G401 (cell line): ENCODE measurements at regions not wholly inside any gene's neighbourhood (a gene's known extent, or its start where the extent isn't known, plus 50 kb on each side); places are given as distances from the start of the nearest gene placed in this dataset.

Experiments used
- DNase-seq: peaks from one replicate; pipeline ENCODE4 v3.0.0-alpha.2; 2015; ENCODE audit warnings: low spot score
- in situ Hi-C: cut with HindIII; loops from 2 replicates; pipeline ENCODE4 v1.10.0; 2016; ENCODE audit warnings: low sequenced_read_pairs, mixed read lengths

DNA sequence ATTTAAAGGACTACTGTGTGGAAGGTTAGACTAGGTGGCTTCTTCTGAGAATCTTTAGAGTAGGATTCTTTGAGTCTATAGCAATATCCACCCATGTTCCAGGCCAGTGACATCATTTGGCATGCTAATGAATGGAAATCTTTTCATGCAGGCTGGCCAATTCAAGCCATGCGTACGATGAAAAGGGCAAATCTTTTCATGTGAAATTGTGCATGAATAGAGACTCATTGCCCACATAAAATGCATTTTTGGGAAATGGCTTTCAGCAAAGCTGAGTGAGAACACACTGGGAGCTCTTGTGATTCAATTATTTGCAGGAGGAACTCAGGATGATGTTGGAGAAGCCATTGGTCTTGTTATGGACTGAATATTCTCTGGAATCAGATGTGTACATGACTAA lies 324.9 kb upstream of the DAB1 start:
- no peak for DNase-seq
- in situ Hi-C loops = no loop called here

DNA sequence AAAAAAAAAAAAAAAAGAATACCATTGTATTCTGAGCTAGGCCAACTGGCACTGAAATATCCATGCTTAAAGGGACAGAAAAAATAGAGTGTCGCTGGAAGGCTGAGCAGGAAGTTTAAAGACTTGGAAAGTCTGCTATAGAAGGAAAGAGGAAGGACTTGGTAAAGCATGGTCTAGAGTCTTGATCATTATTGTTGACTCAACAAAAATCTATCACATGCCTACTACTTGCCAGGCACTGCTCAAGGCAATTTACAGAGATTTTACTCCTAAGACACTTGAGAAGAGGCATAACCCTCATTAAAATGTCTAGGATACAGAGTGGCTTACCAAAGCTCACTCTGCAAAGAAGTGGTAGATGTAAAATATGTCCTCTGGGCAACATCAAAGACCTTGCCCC lies 324.0 kb upstream of the DAB1 start:
- in situ Hi-C loops = no loop called here
- DNase-seq = no peak

DNA sequence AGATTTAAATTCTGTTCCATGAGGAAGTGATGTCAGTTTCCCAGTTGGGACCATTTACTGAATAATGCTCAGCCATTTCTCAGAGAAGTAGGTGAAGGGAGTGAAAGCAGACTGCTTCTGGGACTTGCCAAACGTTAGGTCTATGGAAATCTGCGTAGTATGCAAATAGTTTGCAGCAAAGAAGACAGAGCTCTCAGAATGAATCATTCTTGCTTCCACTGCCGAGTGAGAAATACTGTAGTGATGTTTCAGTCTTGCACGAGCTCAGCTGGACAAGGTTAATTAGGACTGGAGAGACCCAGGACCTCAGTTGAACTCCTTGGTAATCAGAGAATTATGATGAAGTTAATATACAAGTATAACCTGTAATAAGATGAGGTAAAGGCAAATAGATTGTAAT lies 317.7 kb upstream of the DAB1 start:
- in situ Hi-C loops = no loop called here
- DNase-seq = no peak

DNA sequence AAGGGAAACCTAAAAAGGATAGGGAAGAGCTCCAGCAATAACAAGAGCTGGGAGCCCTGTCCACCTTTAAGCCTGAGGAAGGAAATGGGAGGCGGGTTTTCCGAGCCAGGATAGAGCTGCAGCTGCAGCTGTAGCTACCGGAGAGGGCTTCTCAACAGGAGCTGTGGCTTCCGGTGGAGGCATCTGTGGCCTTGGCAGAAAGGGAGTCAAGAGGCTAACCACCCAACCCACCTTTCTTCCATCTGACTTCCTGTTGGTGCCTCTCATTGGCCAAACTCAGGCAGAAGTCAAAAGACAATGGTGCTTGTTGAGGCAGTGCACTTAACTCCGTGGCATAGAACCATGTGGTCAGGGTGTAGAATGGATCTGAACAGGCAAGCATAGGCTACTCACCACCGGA lies 313.1 kb upstream of the DAB1 start:
- in situ Hi-C loops = no loop called here
- DNase-seq = no peak

DNA sequence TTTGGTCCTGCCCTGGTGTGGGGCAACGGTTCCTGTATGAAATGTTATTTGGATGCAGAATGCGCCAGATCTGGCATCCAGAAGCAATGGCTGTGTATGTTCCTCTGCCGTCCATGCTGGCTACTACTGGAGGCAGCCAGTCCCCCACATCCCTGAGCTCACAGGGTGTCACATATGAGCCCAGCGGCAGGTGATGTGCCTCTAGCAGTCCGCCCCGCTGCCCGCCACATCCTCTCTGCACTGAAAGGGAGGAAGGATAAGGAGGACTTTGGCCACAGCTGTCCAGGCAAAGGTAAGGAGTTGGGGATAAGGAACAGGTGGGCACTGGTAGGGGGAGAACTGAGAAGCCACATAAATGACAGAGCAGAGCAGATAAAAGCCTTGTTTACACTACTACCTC lies 305.3 kb upstream of the DAB1 start:
- in situ Hi-C loops = no loop called here

DNA sequence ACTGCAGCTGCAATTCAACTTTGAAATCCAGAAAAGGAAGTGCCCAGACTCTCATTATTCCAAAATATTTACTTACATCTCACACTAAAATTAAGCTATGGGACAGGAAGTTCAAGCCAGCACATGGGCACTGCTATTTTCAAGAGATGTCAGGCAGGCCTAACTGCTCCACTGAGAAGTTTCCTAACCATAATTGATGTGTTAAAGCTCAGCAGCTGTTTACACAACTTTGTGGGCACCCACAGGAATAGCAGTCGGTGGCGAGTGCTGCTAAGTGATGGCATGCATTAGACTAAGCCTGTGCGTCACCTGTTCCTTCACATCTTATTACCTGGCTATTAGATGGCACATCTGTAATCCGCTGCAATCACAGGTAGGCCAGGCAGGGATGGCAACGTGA lies 303.3 kb upstream of the DAB1 start:
- in situ Hi-C loops = no loop called here
- no peak for DNase-seq

More for the DNA sequence above, 305.3 kb upstream of the DAB1 start:
- no peak for DNase-seq

DNA sequence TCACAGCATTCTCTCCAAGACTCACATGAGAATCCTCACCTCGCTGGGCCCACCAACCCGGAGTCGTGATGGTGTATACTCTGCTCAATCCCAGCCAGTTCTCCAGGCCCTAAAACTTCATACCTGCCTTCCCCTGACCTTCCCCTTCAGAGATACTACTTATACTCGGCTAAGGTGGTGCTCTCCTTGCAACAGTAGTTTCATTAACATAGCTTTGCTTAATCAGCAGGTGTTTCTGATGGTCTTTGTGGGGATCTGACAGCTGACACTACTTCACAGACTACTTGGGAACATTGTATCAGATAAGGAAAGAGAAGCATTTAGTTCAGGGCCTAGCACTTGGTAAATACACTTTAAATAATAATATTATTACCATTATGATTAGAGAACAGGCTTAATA lies 301.5 kb upstream of the DAB1 start:
- DNase-seq = no peak
- in situ Hi-C loops = no loop called here

DNA sequence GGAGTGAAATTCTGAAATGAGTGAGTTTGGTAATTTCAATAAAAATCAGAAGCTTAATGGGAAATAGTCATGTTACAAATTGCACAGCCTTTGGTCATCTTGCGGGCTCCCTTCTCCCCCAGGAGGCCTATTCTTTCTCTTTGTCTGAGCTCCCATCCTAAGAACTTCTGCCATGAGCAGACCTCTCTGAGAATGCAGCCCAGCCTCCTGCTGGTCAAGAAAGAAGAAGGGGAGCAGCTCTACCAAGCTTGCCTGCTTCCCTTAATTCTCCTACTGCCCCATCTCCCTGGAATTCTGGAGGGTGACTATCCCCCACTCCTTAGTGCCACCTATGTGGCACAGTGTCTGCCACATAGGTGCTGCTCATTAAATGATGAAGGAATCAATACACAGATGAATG lies 300.7 kb upstream of the DAB1 start:
- DNase-seq = no peak
- in situ Hi-C loops = no loop called here

DNA sequence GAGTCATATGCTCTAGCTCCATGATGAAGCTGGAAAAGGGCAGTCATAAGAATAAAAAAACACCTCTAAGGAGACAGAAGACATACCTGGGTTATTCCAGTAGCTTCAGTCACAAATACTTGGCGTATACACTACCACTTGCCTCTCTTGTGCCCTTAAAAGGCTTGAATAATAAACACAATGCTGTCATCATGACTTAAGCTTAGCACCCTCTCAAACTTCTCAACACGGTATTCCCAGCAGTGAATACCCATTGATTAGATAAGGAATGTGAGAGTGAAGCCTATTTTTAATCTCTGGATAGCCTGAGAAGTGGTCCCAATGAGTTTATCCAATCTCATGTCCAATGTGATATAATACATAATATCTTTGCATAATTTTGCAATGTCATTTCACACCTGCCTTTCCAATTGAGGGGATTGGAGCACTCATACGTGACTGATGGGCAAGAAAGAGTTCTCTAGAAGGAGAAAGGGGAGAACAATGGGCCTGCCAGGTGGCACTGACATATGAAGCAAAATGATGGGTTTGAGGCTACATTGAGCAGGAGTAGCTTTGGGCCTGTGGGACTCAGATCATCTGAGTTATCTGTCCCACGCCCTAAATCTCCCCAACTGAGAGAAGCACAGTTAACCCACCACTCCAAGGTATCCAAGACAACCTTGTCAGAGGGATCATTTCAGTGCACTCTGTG lies 298.6 kb upstream of the DAB1 start:
- no peak for DNase-seq
- in situ Hi-C loops = no loop called here

DNA sequence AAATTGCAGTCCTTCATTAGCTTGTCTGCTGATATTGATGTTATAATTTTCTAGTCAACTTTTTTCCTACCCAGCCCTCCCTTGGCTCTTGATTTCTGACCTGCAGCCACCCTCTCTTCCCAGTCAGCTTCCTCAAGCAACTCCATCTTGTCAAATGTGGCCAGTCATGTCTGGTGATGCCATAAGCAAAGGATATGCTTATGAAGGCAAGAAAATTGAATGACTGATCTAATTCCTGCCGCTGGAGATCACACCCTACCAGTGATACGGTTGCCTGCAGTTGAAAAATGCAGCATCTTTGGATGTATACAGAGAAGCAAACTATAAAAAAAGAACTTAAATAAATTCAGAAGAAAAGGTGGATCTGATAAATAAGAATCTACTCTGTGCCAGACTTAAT lies 297.1 kb upstream of the DAB1 start:
- in situ Hi-C loops = no loop called here

DNA sequence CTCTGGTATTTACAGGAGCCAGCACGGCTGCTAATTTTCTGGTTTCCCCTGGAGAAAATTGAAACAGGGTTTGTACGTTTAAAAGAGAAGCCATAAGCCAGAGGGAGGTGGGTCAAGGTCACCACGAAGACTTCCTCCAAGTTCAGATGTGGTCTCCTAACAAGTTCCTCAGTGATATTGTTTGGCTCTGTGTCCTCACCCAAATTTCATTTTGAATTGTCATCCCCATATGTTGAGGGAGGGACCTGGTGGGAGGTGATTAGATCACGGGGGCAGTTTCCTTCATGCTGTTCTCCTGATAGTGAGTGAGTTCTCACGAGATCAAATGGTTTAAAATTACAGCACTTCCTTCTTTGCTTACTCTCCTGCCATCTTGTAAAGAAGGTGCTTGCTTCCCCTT lies 295.4 kb upstream of the DAB1 start:
- in situ Hi-C loops = no loop called here

More for the DNA sequence above, 297.1 kb upstream of the DAB1 start:
- DNase-seq = no peak

DNA sequence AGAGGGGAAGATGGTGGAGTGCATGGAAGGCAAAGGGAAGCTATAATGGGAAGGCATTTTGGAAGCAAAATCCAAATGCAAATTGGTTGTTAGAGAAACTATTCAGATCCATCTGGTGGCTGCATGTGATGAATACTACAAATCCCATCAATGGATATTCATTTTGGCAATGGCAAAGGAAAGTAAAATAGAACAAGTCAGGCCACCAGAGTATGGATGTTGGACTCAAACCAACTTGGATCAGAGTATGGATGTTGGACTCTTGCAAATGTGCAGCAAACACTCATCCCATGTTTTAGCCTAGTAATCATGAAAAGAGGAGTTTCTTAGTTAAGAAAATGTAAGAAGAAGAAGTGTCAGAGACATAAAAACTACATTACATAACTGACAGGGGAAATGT lies 289.6 kb upstream of the DAB1 start:
- in situ Hi-C loops = no loop called here
- no peak for DNase-seq

More for the DNA sequence above, 295.4 kb upstream of the DAB1 start:
- DNase-seq = no peak

DNA sequence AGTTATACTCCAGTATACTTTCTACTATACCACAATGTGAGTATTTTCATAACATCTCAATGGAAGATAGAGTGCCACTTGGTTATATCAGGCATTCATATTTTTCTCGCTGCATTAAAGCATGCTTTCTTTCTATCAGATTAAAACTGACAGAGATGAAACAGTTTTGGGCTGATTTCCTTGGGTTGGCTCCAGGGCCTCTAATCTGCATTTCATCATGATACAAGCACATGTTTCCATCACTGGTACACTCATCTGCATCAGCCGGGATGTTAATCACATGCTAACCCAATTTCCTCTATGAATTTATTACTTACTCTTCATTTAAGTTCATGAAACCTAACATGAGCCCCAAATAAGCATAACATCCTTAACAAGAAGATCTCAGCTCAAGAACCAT lies 289.0 kb upstream of the DAB1 start:
- no peak for DNase-seq
- in situ Hi-C loops = no loop called here

DNA sequence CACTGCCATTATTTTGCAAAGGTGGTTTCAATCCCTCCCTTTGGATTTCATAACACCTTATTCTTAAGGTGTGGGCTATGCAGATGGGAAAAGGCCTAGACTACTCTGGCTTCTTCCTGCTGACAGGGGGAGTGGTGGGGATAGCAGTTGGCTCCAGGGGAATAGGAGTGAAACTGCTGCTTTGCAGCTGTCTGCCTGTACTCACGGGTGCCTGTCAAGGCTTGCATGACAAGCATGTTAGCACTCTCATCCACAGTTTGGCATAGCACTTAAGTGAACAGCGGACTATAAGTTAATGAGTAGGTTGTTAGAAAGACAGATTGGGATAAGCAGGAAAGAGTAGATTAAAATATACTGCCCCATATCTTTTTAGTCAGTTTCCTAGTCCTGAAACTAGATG lies 287.5 kb upstream of the DAB1 start:
- DNase-seq = no peak
- in situ Hi-C loops = no loop called here

DNA sequence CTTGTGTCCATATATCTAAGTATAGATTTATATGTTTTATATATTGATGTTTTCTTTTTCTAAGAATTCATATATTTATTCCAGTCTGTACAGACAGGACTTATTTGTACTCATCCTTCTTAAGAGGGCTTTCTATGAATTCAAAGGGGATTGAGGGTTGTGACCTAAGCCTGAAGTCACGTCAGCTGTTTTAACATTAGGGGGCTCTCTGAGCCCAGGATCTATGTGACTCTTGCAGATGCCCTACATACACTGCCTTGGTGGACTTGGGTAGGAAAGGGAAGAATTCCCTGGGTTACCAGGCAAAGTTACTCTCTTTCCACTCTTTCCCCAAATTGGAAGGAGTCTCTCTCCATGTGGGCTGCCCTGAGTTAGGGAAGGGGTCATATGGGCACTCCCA lies 283.8 kb upstream of the DAB1 start:
- in situ Hi-C loops = no loop called here
- no peak for DNase-seq

DNA sequence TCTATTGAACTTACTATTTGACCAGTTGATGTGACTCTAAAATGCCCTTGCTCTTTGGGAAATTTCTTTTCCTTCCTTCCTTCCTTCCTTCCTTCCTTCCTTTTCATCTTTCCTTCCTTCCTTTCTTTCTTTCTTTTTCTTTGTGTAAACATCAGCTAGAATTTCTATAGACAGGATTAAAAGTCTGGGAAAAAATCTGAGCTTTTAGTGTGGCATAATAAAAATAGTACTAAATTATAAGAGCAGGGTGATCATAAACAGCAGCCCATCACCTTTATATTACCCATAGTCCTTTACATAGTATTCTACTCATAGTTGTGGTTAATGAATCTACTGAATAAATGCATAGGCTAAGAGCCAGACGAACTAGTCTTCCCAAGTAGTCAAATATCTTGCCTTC lies 281.0 kb upstream of the DAB1 start:
- no peak for DNase-seq
- in situ Hi-C loops = no loop called here

DNA sequence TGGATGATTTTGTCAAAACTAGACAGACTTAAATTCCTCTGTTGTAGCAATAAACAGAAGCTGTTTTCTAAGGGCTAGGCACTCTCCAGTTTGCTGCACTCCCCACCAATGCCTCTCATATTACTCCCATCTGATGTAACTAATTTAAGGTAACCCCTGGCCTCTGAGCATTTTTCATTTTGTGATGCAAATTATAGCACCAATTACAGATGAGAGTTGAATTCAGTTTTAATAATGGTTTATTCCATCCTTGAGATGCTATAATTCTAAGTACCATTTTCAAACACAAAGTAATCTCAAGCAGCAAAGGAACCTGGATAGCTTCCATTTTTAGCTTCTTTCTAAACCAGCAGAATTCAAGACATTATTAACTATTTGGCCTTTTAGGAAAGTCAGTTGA lies 280.4 kb upstream of the DAB1 start:
- in situ Hi-C loops = no loop called here
- no peak for DNase-seq

DNA sequence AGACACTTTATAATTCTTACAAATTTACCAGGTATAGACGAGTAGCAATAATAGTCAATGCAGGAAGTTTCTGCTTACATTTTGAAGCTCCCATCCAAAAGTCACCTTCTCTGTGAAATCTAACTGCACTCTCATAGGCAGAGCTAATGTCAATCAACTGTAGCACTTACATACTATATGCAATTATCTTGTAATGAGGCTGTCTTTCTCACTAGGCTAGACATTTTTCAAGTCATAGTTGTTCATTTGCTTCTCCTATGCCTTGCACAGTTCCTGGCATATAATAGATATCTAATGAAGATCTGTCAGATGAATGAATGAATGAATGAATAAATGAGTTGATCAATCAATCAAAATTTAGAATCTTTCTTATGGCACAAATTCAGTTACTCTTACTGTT lies 273.0 kb upstream of the DAB1 start:
- no peak for DNase-seq
- in situ Hi-C loops = no loop called here

DNA sequence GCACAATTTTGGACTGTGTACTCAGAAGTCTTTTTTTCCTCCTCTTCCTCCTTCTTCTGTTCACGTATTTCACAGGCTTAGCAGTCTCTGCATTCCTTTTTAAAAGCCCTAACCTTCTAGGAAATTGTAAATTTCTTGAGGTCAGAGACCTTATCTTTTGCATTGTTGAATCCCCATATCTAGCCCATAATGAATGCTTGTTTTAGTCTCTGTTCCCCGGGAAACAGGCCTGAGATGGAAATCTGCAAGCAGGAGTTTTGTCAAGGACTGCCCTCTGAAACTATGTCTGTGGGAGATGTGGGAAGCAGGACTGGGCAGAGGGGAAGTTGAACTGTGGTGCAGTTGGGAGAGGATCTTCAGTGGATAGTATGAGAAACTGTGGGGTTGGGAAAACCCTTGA lies 272.2 kb upstream of the DAB1 start:
- in situ Hi-C loops = no loop called here
- DNase-seq = no peak

DNA sequence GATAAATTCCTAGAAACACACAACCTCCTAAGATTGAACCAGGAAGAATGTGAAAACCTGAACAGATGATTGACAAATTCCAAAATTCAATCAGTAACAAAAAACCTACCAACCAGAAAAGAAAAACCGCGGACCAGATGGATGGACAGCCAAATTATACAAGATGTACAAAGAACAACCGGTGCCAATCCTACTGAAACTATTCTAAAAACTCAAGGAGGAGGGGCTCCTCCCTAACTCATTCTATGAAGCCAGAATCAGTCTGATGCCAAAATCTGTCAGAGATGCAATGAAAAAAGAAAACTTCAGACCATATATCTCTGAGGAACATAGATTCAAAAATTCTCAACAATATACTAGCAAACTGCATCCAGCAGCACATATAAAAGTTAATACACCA lies 262.4 kb upstream of the DAB1 start:
- no peak for DNase-seq
- in situ Hi-C loops = no loop called here

DNA sequence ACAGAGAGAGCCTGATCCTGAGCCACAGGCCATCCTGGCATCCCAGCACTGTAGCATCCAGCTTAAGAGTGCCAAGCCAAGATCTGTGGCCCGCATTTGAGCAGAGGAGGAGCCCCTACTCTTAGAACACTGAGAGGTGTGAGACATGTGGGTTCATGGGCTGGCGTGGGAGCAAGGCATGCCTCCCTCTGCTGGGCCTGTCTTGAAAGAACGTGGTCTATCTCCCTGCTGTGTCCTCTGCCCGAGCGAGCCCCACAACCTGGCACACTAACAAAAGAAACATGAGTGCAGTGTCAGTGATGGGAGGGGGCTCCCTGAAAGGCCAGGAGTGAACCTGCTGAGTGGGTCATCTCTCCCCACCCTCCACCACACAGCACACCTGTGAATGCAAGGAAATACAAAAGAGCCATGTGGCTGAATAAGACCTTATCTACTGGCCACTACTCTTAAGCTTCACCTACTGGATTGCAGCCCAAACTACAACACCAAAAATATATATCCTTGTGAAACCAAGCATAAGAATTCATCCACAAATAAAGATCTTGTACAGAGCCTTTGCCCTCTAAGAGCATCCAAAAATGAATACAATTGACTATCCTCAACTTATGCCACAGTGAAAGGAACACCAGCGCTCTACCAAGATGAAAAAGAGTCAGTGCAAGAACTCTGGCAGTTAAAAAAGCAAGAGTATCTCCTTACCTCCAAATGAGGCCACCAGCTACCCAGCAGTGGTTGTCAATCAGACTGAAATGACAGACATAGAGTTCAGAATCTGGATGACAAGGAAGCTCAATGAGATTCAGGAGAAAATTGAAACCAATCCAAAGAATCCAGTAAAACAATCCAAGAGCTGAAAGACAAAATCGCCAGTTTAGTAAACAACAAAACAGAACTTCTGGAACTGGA lies 259.4 kb upstream of the DAB1 start:
- in situ Hi-C loops = no loop called here
- DNase-seq = no peak
